GM12878 (cell line): ENCODE measurements at regions not wholly inside any gene's neighbourhood (a gene's known extent, or its start where the extent isn't known, plus 50 kb on each side); places are given as distances from the start of the nearest gene placed in this dataset.

Experiments
- ATAC-seq: fragments of 200-7000 bp; cut with Tn5 transposase; 3 replicates; pipeline ENCODE4 v1.9.1; 2020; ENCODE audit warnings: mild to moderate bottlenecking, moderate library complexity
- BruUV-seq: library from RNA; stranded (reverse); fragments of 400-500 nt; replicated peaks from 2 replicates; lab custom pipeline; 2021; lab: Mats Ljungman, UMichigan
- CTCF ChIA-PET: fragments of 300-600 bp; sonication (Branson Sonifier 250); formaldehyde crosslinking; extraction: SDS; loops from one replicate; lab custom pipeline; 2021; ENCODE audit warnings: inconsistent platforms; lab: Yijun Ruan, JAX
- POLR2A ChIA-PET: fragments of 350-600 bp; formaldehyde crosslinking; extraction: SDS; loops from one replicate; lab custom pipeline; 2021; ENCODE audit warnings: inconsistent platforms; lab: Charles Lee
- RAD21 ChIA-PET: fragments of 300-600 bp; sonication (Branson Sonifier 250); formaldehyde crosslinking; loops from one replicate; lab custom pipeline; 2023; ENCODE audit warnings: antibody characterized with exemption; ENCODE audit not compliant: unreplicated experiment; lab: Charles Lee
- SMC1A ChIA-PET: fragments of 300-600 bp; sonication (Branson Sonifier 250); formaldehyde crosslinking; loops from one replicate; lab custom pipeline; 2023; ENCODE audit not compliant: unreplicated experiment, uncharacterized antibody; lab: Charles Lee
- DNase-seq: peaks from one replicate; pipeline ENCODE4 v3.0.0-alpha.2; 2011; ENCODE audit warnings: low read depth, low spot score
- FAIRE-seq: peaks from 3 replicates; lab custom pipeline; 2011; peaks lifted over from hg19 to GRCh38; lab: Jason Lieb, UNC
- H2AFZ ChIP-seq: 2 replicates; pipeline ENCODE4 v1.6.0; 2011; ENCODE audit warnings: low read depth, low read length, control low read depth; ENCODE audit not compliant: control insufficient read depth
- H3K27ac ChIP-seq: 2 replicates; pipeline ENCODE4 v1.5.1; 2011; ENCODE audit warnings: control low read depth; ENCODE audit not compliant: control insufficient read depth, insufficient read depth
- H3K27me3 ChIP-seq, 2 experiments: replicated peaks in 1 of 2; 2 replicates each; pipeline versions ENCODE4 v1.6.0 to v1.6.1; 2011; ENCODE audit warnings: low read length in 1 of 2; ENCODE audit not compliant: control insufficient read depth in 2 of 2, insufficient read depth in 2 of 2
- H3K36me3 ChIP-seq, 2 experiments: 2 replicates each; pipeline ENCODE4 v1.5.1; 2011; ENCODE audit warnings: low read length in 1 of 2; ENCODE audit not compliant: control insufficient read depth in 2 of 2, insufficient read depth in 2 of 2
- H3K4me1 ChIP-seq: 2 replicates; pipeline ENCODE4 v1.6.1; 2011; ENCODE audit warnings: mild to moderate bottlenecking, low read length, moderate library complexity, mixed read lengths; ENCODE audit not compliant: control insufficient read depth, insufficient read depth
- H3K4me2 ChIP-seq: 2 replicates; pipeline ENCODE4 v1.6.0; 2011; ENCODE audit warnings: control low read depth; ENCODE audit not compliant: control insufficient read depth, insufficient read depth
- H3K4me3 ChIP-seq: fragments of 200-600 bp; sonication (generic); 2 replicates; pipeline ENCODE4 v1.5.1; 2016
- H3K79me2 ChIP-seq: 2 replicates; pipeline ENCODE4 v1.6.0; 2011; ENCODE audit warnings: low read length; ENCODE audit not compliant: control insufficient read depth, insufficient read depth
- H3K9ac ChIP-seq: 2 replicates; pipeline ENCODE4 v1.8.0; 2011; ENCODE audit warnings: low read length, control low read depth, mixed read lengths; ENCODE audit not compliant: control insufficient read depth, insufficient read depth
- H3K9me3 ChIP-seq: replicated peaks from 3 replicates; pipeline ENCODE4 v1.5.1; 2011; ENCODE audit warnings: mild to moderate bottlenecking, low read length; ENCODE audit not compliant: control insufficient read depth, insufficient read depth
- H4K20me1 ChIP-seq: 2 replicates; pipeline ENCODE4 v1.6.0; 2011; ENCODE audit not compliant: control insufficient read depth, insufficient read depth
- BCLAF1 ChIP-seq: fragments of 450-650 bp; IDR thresholded peaks from 2 replicates; pipeline ENCODE4 v1.6.1; 2017; ENCODE audit warnings: antibody characterized with exemption, mild to moderate bottlenecking, moderate library complexity
- BMI1 ChIP-seq: fragments of 450-650 bp; IDR thresholded peaks from 2 replicates; pipeline ENCODE4 v1.6.1; 2016; ENCODE audit warnings: mild to moderate bottlenecking, moderate library complexity, borderline replicate concordance
- CBX5 ChIP-seq: sonication (generic); IDR thresholded peaks from 2 replicates; pipeline ENCODE4 v1.6.1; 2016; ENCODE audit warnings: low read depth, moderate library complexity, mild to moderate bottlenecking, inconsistent platforms
- DPF2 ChIP-seq: fragments of 450-650 bp; IDR thresholded peaks from 2 replicates; pipeline ENCODE4 v1.6.1; 2017; ENCODE audit warnings: mild to moderate bottlenecking
- ELK1 ChIP-seq: IDR thresholded peaks from 2 replicates; pipeline ENCODE4 v1.6.1; 2012; ENCODE audit warnings: low read depth, low read length, improper control_type of control experiment
- HDAC2 ChIP-seq: fragments of 200-600 bp; sonication (generic); IDR thresholded peaks from 2 replicates; pipeline ENCODE4 v1.6.1; 2017
- NFYB ChIP-seq: IDR thresholded peaks from 2 replicates; pipeline ENCODE4 v1.6.1; 2011; ENCODE audit warnings: low read depth, mild to moderate bottlenecking, low read length, improper control_type of control experiment, moderate library complexity; ENCODE audit not compliant: insufficient read depth
- PAX5 ChIP-seq: IDR thresholded peaks from 2 replicates; pipeline ENCODE4 v1.6.1; 2011; ENCODE audit warnings: low read depth, low read length, borderline replicate concordance
- POU2F2 ChIP-seq: IDR thresholded peaks from 3 replicates; pipeline ENCODE4 v1.6.1; 2011; ENCODE audit warnings: low read depth, mild to moderate bottlenecking, low read length, borderline replicate concordance
- WGBS: methylation state at CpG from one replicate; pipeline ENCODE4 v1.1.6; 2016; ENCODE audit warnings: low lambda C conversion rate; ENCODE audit not compliant: insufficient replicate concordance, insufficient coverage; ENCODE audit errors: missing lambda C conversion rate; 5-methylcytosine and 5-hydroxymethylcytosine counted together
- in situ Hi-C: fragments of 300-500 bp; cut with MboI; formaldehyde crosslinking; loops from 9 replicates; pipeline ENCODE4 v1.14.3; 2018; ENCODE audit warnings: mixed read lengths
- intact Hi-C: fragments of 100-400 bp; cut with micrococcal nuclease; formaldehyde crosslinking; loops from one replicate; pipeline ENCODE4 v1.14.2; 2022; ENCODE audit not compliant: unreplicated experiment

- Histone ChIP-seq H3K4me1 (no peaks in the 10 kb centered on the region), H3K27me3 (no peaks in the 10 kb centered on the region), H3K9ac (no peak overlapping the region), H2AFZ (no peak overlapping the region), H3K4me2 (no peak overlapping the region), H3K4me3 (no peak overlapping the region), H3K36me3 (no peaks in the 10 kb centered on the region), H3K79me2 (no peaks in the 10 kb centered on the region), H3K27ac (no peak overlapping the region), H3K9me3 (no peaks in the 10 kb centered on the region), H4K20me1 (no peaks in the 10 kb centered on the region)
- ATAC-seq = no peak
- 1% methylated on average over 5 of the region's 5 CpGs for WGBS
- RAD21 ChIA-PET = no interaction called here
- CTCF ChIA-PET = no interaction called here
- TF ChIP-seq BMI1 (no peak), PAX5 (no peak), HDAC2 (no peak), ELK1 (no peak), DPF2 (no peak), BCLAF1 (no peak), NFYB (no peak), POU2F2 (no peak), CBX5 (no peak)
- POLR2A ChIA-PET = no interaction called here
- DNase-seq = no peak
- no TSS peak for BruUV-seq
- in situ Hi-C loops = no loop called here
- intact Hi-C loops = no loop called here
- FAIRE-seq = no peak
- SMC1A ChIA-PET = no interaction called here
Observed at GRCh38 chr16:65998443-65998842, 368.0 kb upstream of the CDH5 start.
